ENCODE measurements at regions not wholly inside any gene's neighbourhood (a gene's known extent, or its start where the extent isn't known, plus 50 kb on each side); places are given as distances from the start of the nearest gene placed in this dataset.

- no peak for TF ChIP-seq CTCF (IDR thresholded peaks at IDR 0.05; ENCODE audit: low read depth, low read length)
- no peak overlapping the region for H3K4me3 ChIP-seq (replicated peaks in 1 of 2; ENCODE audit: low read depth in 2 of 2, low read length in 2 of 2)
- DNase-seq (ENCODE audit: low read depth in 2 of 2) = no peak
Measured at GRCh38 chr13:54445453-54445852, 1416.8 kb downstream of the OLFM4 start.

GRCh38 chr13:54445865-54446264 lies 1417.3 kb downstream of the OLFM4 start:
- no peak for TF ChIP-seq CTCF (IDR thresholded peaks at IDR 0.05; ENCODE audit: low read depth, low read length)

DNA sequence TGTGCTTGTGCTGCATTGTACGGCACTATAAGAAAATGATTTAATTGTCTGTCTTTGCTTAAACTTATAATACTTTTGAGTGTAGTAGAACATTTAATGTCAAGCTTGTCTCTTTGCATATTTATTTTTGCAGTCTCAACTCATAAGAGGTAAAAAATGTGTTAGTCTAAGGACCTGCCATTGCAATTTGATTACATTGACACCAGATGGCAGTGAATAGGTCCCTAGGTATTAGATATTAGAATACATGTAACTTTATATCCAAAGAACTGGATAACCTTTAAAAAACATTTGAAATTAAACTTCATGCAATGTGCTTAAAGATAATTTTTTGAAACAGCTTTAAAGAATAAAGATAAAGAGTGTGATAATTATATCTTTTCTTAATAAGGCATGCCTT lies 1421.3 kb downstream of the OLFM4 start:
- TF ChIP-seq CTCF (IDR thresholded peaks at IDR 0.05; ENCODE audit: low read depth, low read length) = no peak
- H3K4me3 ChIP-seq (replicated peaks in 1 of 2; ENCODE audit: low read depth in 2 of 2, low read length in 2 of 2) = no peak overlapping the region
- no peak for DNase-seq (ENCODE audit: low read depth in 2 of 2)

More at GRCh38 chr13:54445865-54446264, 1417.3 kb downstream of the OLFM4 start:
- no peak overlapping the region for H3K4me3 ChIP-seq (replicated peaks in 1 of 2; ENCODE audit: low read depth in 2 of 2, low read length in 2 of 2)
- DNase-seq (ENCODE audit: low read depth in 2 of 2) = no peak

DNA sequence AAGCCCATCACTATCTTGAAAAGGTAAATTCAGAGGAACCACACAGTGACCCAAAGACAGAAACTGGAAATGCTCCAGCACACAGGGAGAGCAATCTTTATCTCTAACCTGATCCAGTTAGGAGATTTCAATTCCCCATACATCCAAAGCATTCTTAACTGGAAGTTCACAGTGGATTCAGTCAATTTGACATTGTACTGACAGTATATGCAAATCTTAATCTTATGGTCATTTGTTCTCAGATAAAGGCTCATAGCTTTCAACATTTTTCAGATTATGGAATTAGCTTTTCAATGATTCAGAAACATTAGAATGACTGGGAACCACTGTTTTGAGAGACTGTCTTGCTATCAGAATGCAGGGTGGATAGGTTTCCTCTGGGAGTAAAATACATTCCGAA lies 1455.6 kb downstream of the OLFM4 start:
- TF ChIP-seq CTCF (IDR thresholded peaks at IDR 0.05; ENCODE audit: low read depth, low read length) = no peak
- DNase-seq (ENCODE audit: low read depth in 2 of 2) = no peak

GRCh38 chr13:54486421-54487166 lies 1458.0 kb downstream of the OLFM4 start:
- TF ChIP-seq CTCF (IDR thresholded peaks at IDR 0.05; ENCODE audit: low read depth, low read length) = no peak
- no peak for DNase-seq (ENCODE audit: low read depth in 2 of 2)
- H3K4me3 ChIP-seq (replicated peaks in 1 of 2; ENCODE audit: low read depth in 2 of 2, low read length in 2 of 2) = no peak overlapping the region

More for the DNA sequence above, 1455.6 kb downstream of the OLFM4 start:
- no peak overlapping the region for H3K4me3 ChIP-seq (replicated peaks in 1 of 2; ENCODE audit: low read depth in 2 of 2, low read length in 2 of 2)

- no peak for DNase-seq (ENCODE audit: low read depth in 2 of 2)
- no peak overlapping the region for H3K4me3 ChIP-seq (replicated peaks in 1 of 2; ENCODE audit: low read depth in 2 of 2, low read length in 2 of 2)
- TF ChIP-seq CTCF (IDR thresholded peaks at IDR 0.05; ENCODE audit: low read depth, low read length) = no peak
Measured at GRCh38 chr13:54489359-54489758, 1460.7 kb downstream of the OLFM4 start.

DNA sequence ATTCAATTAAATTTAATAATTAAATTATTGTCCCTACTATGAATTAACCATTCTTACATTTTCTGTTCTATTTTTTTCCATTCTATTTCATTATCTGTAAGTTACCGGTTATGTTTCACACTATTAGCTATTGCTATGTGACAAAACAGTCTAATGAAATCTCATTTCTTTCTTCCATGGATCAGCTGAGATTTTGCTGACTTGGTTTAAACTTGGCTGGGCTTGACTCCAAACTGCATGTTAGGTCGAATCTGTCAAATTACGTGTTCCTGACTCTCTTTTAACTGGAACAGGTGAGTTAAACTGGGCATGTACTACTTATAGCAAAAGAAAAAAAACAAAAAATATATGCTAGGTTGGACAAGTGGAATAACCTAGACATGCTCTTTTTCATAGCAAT lies 1464.4 kb downstream of the OLFM4 start:
- no peak for TF ChIP-seq CTCF (IDR thresholded peaks at IDR 0.05; ENCODE audit: low read depth, low read length)
- H3K4me3 ChIP-seq (replicated peaks in 1 of 2; ENCODE audit: low read depth in 2 of 2, low read length in 2 of 2) = no peak overlapping the region
- no peak for DNase-seq (ENCODE audit: low read depth in 2 of 2)

Measured in cardiac fibroblast (primary cell).